ENCODE measurements at regions not wholly inside any gene's neighbourhood (a gene's known extent, or its start where the extent isn't known, plus 50 kb on each side); places are given as distances from the start of the nearest gene placed in this dataset.

DNA sequence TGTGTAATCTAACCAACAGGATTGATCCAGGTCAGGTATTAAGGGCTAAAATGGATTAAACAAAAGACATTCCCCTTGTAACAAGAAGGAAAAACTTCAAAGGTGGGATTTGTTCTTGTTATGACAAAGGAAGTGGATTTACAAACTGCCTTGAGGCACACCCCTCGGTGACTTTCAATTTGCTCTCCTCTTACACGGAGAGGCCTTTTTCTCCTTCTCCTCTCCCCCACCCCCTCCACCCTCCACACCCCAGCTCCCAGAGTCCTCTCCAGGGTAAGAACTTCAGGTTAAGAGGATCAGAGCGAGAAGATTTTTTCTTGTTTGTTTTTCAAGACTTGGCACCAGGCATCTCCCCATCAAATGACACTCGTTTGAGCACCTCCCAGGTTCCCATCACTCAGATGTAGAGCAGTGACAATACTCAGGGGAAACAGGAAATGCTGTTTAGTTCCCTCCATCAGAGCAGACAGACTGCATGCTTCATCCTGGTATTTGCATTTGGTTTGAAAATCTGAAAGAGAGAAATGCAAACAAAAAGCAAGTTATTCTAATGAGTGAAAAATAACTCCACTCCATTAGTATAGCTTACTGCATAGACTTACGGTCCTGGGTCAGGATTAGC, 77.6 kb upstream of the TMEM260 start:
- DNase-seq (ENCODE audit: low spot score), result no peak

DNA sequence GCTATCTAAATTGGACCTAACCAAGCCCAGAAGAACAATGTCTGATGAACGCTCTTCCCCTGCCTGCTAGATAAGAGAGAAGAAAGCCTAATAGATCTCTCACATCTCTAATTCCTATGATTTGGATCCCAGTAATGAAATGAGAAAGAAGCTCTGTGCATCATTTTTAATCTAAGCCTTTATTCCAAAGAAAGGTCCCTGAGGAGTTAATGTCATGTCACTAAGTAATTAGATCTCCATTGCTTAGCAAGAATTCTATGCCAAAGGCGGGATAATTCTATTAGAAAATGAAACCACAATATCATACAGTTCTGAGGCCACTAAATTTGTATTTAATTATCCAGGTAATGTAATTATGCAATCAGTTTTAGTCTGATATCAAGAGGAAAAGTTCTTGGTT, 74.2 kb upstream of the TMEM260 start:
- no peak for DNase-seq (ENCODE audit: low spot score)

DNA sequence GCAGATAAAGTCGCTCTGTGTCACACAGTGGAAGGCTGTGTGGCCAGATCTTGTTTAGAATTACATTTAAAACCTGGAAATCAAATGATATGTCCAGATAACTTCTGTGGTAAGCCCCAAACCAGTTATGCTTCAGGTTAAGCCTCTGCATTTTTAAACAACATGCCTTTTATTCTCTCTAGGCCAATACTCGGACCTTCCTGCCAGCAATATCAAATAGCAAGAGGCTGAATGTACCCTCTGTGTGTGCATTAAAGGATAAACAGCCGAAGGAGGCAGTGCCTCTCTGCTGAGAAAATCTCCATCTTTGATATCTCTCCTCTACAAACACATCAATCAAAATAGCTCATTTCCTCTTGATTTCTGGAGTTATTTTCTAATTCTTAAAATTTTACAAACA, 67.1 kb upstream of the TMEM260 start:
- no peak for DNase-seq (ENCODE audit: low spot score)

DNA sequence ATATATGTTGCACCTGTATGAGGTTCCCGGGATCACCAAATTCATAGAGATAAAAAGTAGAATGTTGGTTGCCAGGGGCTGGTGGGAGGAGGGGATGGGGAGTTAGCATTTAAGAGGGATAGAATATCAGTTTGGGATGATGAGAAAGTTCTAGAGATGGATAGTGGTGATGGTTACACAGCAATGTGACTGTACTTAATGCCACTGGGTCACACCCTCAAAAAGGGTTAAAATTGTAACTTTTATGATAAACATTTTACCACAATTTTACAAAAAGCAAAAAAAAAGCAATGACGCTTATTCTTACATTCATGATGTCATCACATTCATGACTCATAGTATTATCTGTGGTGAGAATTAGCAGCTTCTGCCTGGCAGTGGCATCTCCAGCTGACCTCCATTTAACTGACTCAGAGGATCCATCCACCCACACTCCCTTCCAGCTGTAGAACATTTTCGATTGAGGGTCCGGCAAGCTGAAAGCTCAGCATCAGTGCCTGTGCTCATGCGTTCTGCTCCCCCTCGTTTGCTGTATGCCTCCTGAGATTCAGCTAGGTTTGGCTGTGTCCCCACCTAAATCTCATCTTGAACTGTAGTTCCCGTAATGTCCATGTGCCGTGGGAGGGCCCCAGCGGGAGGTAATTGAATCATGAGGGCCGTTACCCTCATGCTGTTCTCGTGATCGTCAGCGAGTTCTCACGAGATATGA, 64.8 kb upstream of the TMEM260 start:
- DNase-seq (ENCODE audit: low spot score), result no peak

DNA sequence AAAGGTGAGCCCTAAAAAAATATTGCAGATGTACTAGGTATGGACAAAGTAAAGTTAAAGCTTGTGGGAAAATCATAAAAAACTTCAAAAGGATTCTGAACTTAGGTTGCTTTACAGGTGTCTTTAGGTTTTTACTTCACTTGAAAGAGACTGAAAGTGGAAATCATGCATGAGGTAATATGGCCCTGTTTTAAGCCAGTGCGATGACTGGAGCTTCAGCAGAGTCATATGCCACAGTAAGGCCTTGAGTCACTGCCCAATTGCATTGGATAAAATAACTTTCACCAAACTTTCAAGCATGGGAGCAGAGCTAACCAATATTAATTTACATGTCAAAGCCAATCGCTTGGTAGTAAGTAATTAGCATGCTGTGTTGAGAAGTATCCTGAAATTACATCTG, 63.9 kb upstream of the TMEM260 start:
- DNase-seq (ENCODE audit: low spot score), result no peak

DNA sequence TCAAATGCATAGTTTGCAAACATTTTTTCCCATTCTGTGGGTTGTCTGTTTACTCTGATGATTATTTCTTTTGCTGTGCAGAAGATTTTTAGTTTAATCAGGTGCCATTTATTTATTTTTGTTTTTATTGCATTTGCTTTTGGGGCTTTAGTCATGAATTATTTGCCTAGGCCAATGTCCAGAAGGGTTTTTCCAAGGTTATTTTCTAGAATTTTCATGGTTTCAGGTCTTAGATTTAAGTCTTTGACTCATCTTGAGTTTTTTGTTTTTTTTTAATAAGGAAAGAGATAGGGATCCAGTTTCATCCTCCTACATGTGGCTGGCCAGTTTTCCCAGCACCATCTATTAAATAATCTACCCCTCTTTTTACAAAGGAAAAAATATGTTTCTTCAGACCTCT, 57.2 kb upstream of the TMEM260 start:
- DNase-seq (ENCODE audit: low spot score), result no peak

DNA sequence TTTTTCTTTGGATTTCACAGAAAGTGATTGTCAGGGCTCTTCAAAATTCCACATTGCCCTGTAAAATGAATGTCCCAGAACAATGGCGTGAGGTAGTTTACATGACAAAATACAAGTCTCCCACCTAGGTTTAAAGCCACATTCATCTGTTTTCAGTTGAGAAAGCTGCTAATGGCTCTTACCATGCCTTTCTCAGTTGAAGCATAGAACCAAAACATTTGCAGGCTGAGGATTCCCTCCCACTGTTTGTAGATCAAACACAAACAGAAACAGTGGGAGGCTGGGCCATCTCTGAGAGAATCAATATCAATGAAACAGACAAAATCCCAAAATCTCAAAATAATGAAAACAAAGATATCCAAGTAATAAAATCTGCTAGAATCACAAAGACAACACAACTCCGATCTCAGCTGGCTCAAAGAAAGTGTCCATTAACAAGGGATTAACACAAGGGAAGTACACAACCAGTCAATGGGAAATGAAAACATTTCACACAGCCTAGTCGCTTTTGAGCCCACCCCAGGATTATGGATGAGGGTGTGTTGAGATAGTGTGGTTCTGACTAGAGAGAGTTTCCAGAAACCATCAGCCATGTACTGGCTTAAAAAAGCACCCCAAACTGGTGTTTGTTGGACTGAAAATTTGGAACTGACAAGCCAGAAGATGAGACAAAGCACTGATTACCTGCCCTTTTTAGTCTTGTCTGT, 54.5 kb upstream of the TMEM260 start:
- DNase-seq (ENCODE audit: low spot score), result no peak

DNA sequence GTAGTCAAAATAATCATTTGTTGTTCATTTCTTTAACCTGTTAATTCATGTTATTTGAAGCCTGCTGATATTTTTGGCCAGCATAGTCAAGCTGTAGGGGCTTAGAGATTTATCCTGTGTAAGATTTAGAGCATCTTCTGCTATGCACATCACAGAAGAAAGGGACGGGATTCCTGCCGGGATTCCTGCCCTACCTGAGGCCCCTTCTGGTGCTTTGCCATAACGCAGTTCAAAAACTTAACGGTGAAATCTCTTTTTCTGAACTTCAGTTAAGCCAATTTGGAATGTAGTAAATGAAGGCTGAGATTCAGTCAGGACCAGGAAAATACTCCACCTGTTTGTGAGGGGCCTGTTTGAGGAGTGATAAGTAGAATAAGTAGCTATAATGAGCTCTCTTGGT, 50.7 kb upstream of the TMEM260 start:
- no peak for DNase-seq (ENCODE audit: low spot score)
